NOMO-1 (cell line): ENCODE measurements at regions not wholly inside any gene's neighbourhood (a gene's known extent, or its start where the extent isn't known, plus 50 kb on each side); places are given as distances from the start of the nearest gene placed in this dataset.

ENCODE experiments used
- DNase-seq, 2 experiments: peaks; one replicate each; lab custom pipeline; 2025; ENCODE audit not compliant: unreplicated experiment in 2 of 2; lab: John Stamatoyannopoulos, UW

GRCh38 chr3:69448877-69449276 is 63.0 kb upstream of the FRMD4B start:
- no peak for DNase-seq

- DNase-seq, result no peak
Observed at GRCh38 chr3:69446402-69447072, 60.6 kb upstream of the FRMD4B start.

GRCh38 chr3:69445498-69445897 is 59.6 kb upstream of the FRMD4B start:
- no peak for DNase-seq

- DNase-seq, result no peak
Observed at GRCh38 chr3:69445024-69445423, 59.1 kb upstream of the FRMD4B start.

GRCh38 chr3:69443457-69443920 is 57.6 kb upstream of the FRMD4B start:
- no peak for DNase-seq

GRCh38 chr3:69442771-69443311 is 57.0 kb upstream of the FRMD4B start:
- no peak for DNase-seq

- no peak for DNase-seq
Observed at GRCh38 chr3:69441732-69442131, 55.8 kb upstream of the FRMD4B start.

GRCh38 chr3:69441040-69441439 is 55.2 kb upstream of the FRMD4B start:
- no peak for DNase-seq

- peak; percentile 3 to 38 for DNase-seq
Observed at GRCh38 chr3:69439643-69440270, 53.9 kb upstream of the FRMD4B start.

- DNase-seq, result no peak
Observed at GRCh38 chr3:69438476-69438875, 52.6 kb upstream of the FRMD4B start.

- no peak for DNase-seq
Observed at GRCh38 chr3:69435274-69436265, 49.7 kb upstream of the FRMD4B start.
